HEK293 (cell line): ENCODE measurements at regions not wholly inside any gene's neighbourhood (a gene's known extent, or its start where the extent isn't known, plus 50 kb on each side); places are given as distances from the start of the nearest gene placed in this dataset.

Experiments
- CTCF ChIA-PET: fragments of 350-600 bp; formaldehyde crosslinking; extraction: SDS; loops from one replicate; lab custom pipeline; 2021; ENCODE audit warnings: antibody characterized with exemption; lab: Yijun Ruan, JAX
- POLR2A ChIA-PET: fragments of 300-600 bp; formaldehyde crosslinking; extraction: SDS; loops from one replicate; lab custom pipeline; 2020; ENCODE audit warnings: antibody characterized with exemption, inconsistent platforms; lab: Yijun Ruan, JAX
- H3K27ac ChIP-seq: fragments of 200-500 bp; sonication (Bioruptor generic); 2 replicates; pipeline ENCODE4 v1.5.1; 2014; ENCODE audit warnings: low read depth, low read length, control low read depth, inconsistent platforms; ENCODE audit errors: extremely low read depth
- H3K36me3 ChIP-seq, 2 experiments: fragments of 200-500 bp in 1 of 2; sonication (Bioruptor generic) in 1 of 2; 1 replicate in 1 of 2; 2 replicates in 1 of 2; pipeline ENCODE4 v1.5.1; 2014 to 2017; ENCODE audit warnings: inconsistent platforms in 2 of 2, low read length in 2 of 2; ENCODE audit not compliant: control insufficient read depth in 2 of 2, insufficient read depth in 1 of 2
- H3K4me1 ChIP-seq: fragments of 200-500 bp; sonication (Bioruptor generic); 2 replicates; pipeline ENCODE4 v1.5.1; 2014; ENCODE audit warnings: mild to moderate bottlenecking, low read length, inconsistent platforms; ENCODE audit not compliant: control insufficient read depth, insufficient read depth
- H3K4me3 ChIP-seq: 2 replicates; pipeline ENCODE4 v1.5.1; 2011; ENCODE audit warnings: low read depth, mild to moderate bottlenecking, control low read depth, low read length, moderate library complexity
- H3K9me3 ChIP-seq: fragments of 200-500 bp; sonication (Bioruptor generic); 2 replicates; pipeline ENCODE4 v1.5.1; 2014; ENCODE audit warnings: low read depth, low read length, inconsistent platforms; ENCODE audit not compliant: control insufficient read depth, insufficient read depth
- HOXC10 ChIP-seq: sonication (generic); formaldehyde crosslinking; IDR thresholded peaks from 2 replicates; pipeline ENCODE4 v1.8.1; 2023; ENCODE audit warnings: mild to moderate bottlenecking, missing genetic modification reagents
- OVOL3 ChIP-seq: fragments of 450-650 bp; formaldehyde crosslinking; IDR thresholded peaks from 2 replicates; pipeline ENCODE4 v1.5.1; 2016; ENCODE audit warnings: missing biosample characterization, missing genetic modification characterization
- SCRT2 ChIP-seq: fragments of 450-650 bp; formaldehyde crosslinking; IDR thresholded peaks from 2 replicates; pipeline ENCODE4 v1.5.1; 2016; ENCODE audit warnings: missing biosample characterization, missing genetic modification characterization
- SETDB1 ChIP-seq: IDR thresholded peaks from one replicate; pipeline ENCODE4 v1.6.1; 2017; ENCODE audit warnings: mild to moderate bottlenecking, low read length, moderate library complexity, mixed read lengths; ENCODE audit not compliant: insufficient read length
- WT1 ChIP-seq: fragments of 450-650 bp; formaldehyde crosslinking; IDR thresholded peaks from 2 replicates; pipeline ENCODE4 v1.5.1; 2016; ENCODE audit warnings: missing biosample characterization, missing genetic modification characterization
- YY1 ChIP-seq: fragments of 450-650 bp; formaldehyde crosslinking; IDR thresholded peaks from 2 replicates; pipeline ENCODE4 v1.5.1; 2018; ENCODE audit warnings: missing biosample characterization, missing genetic modification characterization
- ZBTB20 ChIP-seq: fragments of 450-650 bp; formaldehyde crosslinking; IDR thresholded peaks from 2 replicates; pipeline ENCODE4 v1.5.1; 2016; ENCODE audit warnings: missing biosample characterization, missing genetic modification characterization
- ZBTB8A ChIP-seq: fragments of 450-650 bp; formaldehyde crosslinking; IDR thresholded peaks from 2 replicates; pipeline ENCODE4 v1.5.1; 2016; ENCODE audit warnings: missing biosample characterization, missing genetic modification characterization
- ZNF112 ChIP-seq: fragments of 450-650 bp; formaldehyde crosslinking; IDR thresholded peaks from 2 replicates; pipeline ENCODE4 v1.5.0; 2017; ENCODE audit warnings: missing biosample characterization, missing genetic modification characterization
- ZNF155 ChIP-seq: fragments of 450-650 bp; formaldehyde crosslinking; IDR thresholded peaks from 2 replicates; pipeline ENCODE4 v1.5.1; 2016; ENCODE audit warnings: missing biosample characterization, missing genetic modification characterization
- ZNF184 ChIP-seq: fragments of 450-650 bp; IDR thresholded peaks from 2 replicates; pipeline ENCODE4 v1.5.1; 2018; ENCODE audit warnings: missing biosample characterization, mild to moderate bottlenecking, missing genetic modification characterization
- ZNF211 ChIP-seq: fragments of 450-650 bp; formaldehyde crosslinking; IDR thresholded peaks from 2 replicates; pipeline ENCODE4 v1.5.1; 2016; ENCODE audit warnings: low read depth, missing biosample characterization, missing genetic modification characterization
- ZNF335 ChIP-seq: fragments of 450-650 bp; formaldehyde crosslinking; conservative IDR thresholded peaks from 2 replicates; pipeline ENCODE4 v1.5.1; 2016; ENCODE audit warnings: missing biosample characterization, missing genetic modification characterization
- ZNF391 ChIP-seq: fragments of 450-650 bp; formaldehyde crosslinking; IDR thresholded peaks from 2 replicates; pipeline ENCODE4 v1.5.1; 2016; ENCODE audit warnings: low read depth, missing biosample characterization, missing genetic modification characterization, borderline replicate concordance
- ZNF585B ChIP-seq: fragments of 450-650 bp; formaldehyde crosslinking; IDR thresholded peaks from 2 replicates; pipeline ENCODE4 v1.5.1; 2016; ENCODE audit warnings: missing biosample characterization, missing genetic modification characterization
- ZNF610 ChIP-seq: fragments of 450-650 bp; formaldehyde crosslinking; IDR thresholded peaks from 2 replicates; pipeline ENCODE4 v1.5.1; 2016; ENCODE audit warnings: missing biosample characterization, missing genetic modification characterization, borderline replicate concordance
- ZNF658 ChIP-seq: fragments of 450-650 bp; formaldehyde crosslinking; IDR thresholded peaks from 2 replicates; pipeline ENCODE4; 2016; ENCODE audit warnings: missing biosample characterization, missing genetic modification characterization
- ZNF707 ChIP-seq: fragments of 450-650 bp; formaldehyde crosslinking; IDR thresholded peaks from 2 replicates; pipeline ENCODE4 v1.5.1; 2016; ENCODE audit warnings: missing biosample characterization, missing genetic modification characterization
- ZNF837 ChIP-seq: fragments of 450-650 bp; formaldehyde crosslinking; IDR thresholded peaks from 2 replicates; pipeline ENCODE4 v1.5.1; 2016; ENCODE audit warnings: missing biosample characterization, missing genetic modification characterization
- TF ChIP-seq, protein P1 (sequence below): fragments of 450-650 bp; formaldehyde crosslinking; IDR thresholded peaks from 2 replicates; pipeline ENCODE4 v1.5.1; 2016; ENCODE audit warnings: missing biosample characterization, missing genetic modification characterization
- TF ChIP-seq, protein P2 (sequence below): fragments of 450-650 bp; formaldehyde crosslinking; IDR thresholded peaks from 2 replicates; pipeline ENCODE4 v1.5.1; 2017; ENCODE audit warnings: missing biosample characterization, missing genetic modification characterization
- TF ChIP-seq, protein P3 (sequence below): fragments of 450-650 bp; formaldehyde crosslinking; conservative IDR thresholded peaks from 2 replicates; pipeline ENCODE4 v1.5.1; 2016; ENCODE audit warnings: low read depth, missing biosample characterization, missing genetic modification characterization
- TF ChIP-seq, protein P4 (sequence below): fragments of 450-650 bp; formaldehyde crosslinking; IDR thresholded peaks from 2 replicates; pipeline ENCODE4 v1.5.1; 2016; ENCODE audit warnings: missing biosample characterization, missing genetic modification characterization

DNA sequence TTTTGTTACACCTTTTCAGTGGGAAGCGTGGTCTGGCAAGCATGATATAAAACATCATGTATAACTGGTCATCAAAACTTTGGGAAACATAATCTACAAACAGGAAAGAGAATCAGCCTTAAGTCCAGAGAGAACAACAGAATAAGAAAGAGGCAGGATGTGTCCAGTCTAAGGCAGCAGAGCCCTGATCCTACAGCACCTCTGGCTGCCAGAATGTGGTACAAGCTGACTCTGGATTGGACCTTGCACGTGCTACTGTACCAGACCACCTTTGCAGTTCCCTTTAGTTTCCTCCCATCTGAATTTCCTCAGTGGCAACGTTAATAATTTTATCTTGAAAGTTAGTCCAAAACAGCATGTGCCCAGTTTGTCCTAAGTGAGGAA is 824.6 kb upstream of the IGFBP3 start:
- Histone ChIP-seq H3K36me3 (no peaks in the 10 kb centered on the region), H3K4me1 (no peaks in the 10 kb centered on the region; the same call in 1 of the 2 replicates), H3K27ac (no peak overlapping the region), H3K4me3 (no peak overlapping the region), H3K9me3 (no peaks in the 10 kb centered on the region)
- ChIA-PET CTCF (interaction anchor here (0.6 kb wide), 1 partner anchor 1745 kb away, joined by 3 read pairs; no protein-coding TSS in a partner anchor), POLR2A (no interaction called here)
- TF ChIP-seq, protein P1, sequence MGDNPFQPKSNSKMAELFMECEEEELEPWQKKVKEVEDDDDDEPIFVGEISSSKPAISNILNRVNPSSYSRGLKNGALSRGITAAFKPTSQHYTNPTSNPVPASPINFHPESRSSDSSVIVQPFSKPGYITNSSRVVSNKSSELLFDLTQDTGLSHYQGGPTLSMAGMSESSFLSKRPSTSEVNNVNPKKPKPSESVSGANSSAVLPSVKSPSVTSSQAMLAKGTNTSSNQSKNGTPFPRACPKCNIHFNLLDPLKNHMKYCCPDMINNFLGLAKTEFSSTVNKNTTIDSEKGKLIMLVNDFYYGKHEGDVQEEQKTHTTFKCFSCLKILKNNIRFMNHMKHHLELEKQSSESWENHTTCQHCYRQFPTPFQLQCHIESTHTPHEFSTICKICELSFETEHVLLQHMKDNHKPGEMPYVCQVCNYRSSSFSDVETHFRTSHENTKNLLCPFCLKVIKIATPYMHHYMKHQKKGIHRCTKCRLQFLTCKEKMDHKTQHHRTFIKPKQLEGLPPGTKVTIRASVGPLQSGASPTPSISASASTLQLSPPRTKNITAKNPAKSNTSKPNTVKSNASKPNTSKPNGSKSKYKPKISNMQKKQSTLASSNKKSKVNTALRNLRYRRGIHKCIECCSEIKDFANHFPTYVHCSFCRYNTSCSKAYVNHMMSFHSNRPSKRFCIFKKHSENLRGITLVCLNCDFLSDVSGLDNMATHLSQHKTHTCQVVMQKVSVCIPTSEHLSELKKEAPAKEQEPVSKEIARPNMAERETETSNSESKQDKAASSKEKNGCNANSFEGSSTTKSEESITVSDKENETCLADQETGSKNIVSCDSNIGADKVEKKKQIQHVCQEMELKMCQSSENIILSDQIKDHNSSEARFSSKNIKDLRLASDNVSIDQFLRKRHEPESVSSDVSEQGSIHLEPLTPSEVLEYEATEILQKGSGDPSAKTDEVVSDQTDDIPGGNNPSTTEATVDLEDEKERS (tag by site-specific recombination), result no peak
- TF ChIP-seq WT1 (tag by site-specific recombination) (no peak), ZNF658 (no peak), ZBTB8A (tag by site-specific recombination) (no peak), ZNF391 (tag by site-specific recombination) (no peak), ZNF112 (no peak), ZNF837 (no peak), ZBTB20 (tag by site-specific recombination) (no peak), SETDB1 (no peak), OVOL3 (tag by site-specific recombination) (no peak), YY1 (no peak), SCRT2 (tag by site-specific recombination) (no peak), HOXC10 (CRISPR knock-in tag) (no peak), ZNF184 (tag by site-specific recombination) (no peak), ZNF585B (no peak), ZNF335 (tag by site-specific recombination) (no peak)
- TF ChIP-seq, protein P2, sequence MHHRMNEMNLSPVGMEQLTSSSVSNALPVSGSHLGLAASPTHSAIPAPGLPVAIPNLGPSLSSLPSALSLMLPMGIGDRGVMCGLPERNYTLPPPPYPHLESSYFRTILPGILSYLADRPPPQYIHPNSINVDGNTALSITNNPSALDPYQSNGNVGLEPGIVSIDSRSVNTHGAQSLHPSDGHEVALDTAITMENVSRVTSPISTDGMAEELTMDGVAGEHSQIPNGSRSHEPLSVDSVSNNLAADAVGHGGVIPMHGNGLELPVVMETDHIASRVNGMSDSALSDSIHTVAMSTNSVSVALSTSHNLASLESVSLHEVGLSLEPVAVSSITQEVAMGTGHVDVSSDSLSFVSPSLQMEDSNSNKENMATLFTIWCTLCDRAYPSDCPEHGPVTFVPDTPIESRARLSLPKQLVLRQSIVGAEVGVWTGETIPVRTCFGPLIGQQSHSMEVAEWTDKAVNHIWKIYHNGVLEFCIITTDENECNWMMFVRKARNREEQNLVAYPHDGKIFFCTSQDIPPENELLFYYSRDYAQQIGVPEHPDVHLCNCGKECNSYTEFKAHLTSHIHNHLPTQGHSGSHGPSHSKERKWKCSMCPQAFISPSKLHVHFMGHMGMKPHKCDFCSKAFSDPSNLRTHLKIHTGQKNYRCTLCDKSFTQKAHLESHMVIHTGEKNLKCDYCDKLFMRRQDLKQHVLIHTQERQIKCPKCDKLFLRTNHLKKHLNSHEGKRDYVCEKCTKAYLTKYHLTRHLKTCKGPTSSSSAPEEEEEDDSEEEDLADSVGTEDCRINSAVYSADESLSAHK (tag by site-specific recombination), result no peak

DNA sequence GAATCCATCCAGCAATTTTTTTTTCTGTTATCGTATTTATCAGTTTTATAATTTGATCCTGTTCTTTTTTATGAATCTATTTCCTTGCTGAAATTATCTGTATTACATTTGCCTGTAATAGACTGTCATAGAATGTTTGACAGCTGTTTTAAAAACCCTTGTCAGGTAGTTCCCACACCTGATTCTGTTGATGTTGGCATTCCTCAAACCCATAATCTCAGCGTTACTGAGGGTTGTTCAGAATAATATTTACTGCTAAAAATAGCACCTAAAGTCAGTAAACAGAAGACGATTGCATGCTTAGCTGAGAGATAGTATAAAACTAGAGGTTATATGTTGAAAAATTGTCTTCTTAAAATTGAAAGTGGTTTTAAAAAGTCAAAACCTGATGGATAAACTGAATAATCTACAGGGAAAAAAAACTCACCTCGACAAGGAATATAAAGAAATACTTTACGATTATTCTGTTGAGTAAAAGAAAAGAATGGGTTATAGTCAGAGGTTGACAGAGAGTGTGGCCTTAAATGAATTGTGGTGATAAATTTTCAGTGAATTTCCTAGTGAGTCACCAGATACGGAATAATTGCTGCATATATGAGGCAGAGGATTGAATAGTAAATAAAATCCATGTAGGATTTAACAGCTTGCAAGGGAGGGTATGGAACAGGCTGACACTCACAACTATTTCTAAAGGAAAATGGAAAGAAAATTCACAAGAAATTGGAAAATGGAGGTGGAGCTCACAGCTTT is 824.1 kb upstream of the IGFBP3 start:
- no peaks in the 10 kb centered on the region for H3K9me3 ChIP-seq
- H3K4me3 ChIP-seq, result no peak overlapping the region
- H3K36me3 ChIP-seq, result no peaks in the 10 kb centered on the region
- CTCF ChIA-PET, result interaction anchor here (0.5 to 0.7 kb wide), 4 partner anchors 342 to 1744 kb away, joined by 3 to 5 read pairs (median 3); no protein-coding TSS in a partner anchor
- no peaks in the 10 kb centered on the region; the same call in 1 of the 2 replicates for H3K4me1 ChIP-seq
- no peak overlapping the region for H3K27ac ChIP-seq
- POLR2A ChIA-PET, result no interaction called here
- no peak for TF ChIP-seq ZNF610 (tag by site-specific recombination)
- TF ChIP-seq ZNF211, result no peak
- TF ChIP-seq, protein P3, sequence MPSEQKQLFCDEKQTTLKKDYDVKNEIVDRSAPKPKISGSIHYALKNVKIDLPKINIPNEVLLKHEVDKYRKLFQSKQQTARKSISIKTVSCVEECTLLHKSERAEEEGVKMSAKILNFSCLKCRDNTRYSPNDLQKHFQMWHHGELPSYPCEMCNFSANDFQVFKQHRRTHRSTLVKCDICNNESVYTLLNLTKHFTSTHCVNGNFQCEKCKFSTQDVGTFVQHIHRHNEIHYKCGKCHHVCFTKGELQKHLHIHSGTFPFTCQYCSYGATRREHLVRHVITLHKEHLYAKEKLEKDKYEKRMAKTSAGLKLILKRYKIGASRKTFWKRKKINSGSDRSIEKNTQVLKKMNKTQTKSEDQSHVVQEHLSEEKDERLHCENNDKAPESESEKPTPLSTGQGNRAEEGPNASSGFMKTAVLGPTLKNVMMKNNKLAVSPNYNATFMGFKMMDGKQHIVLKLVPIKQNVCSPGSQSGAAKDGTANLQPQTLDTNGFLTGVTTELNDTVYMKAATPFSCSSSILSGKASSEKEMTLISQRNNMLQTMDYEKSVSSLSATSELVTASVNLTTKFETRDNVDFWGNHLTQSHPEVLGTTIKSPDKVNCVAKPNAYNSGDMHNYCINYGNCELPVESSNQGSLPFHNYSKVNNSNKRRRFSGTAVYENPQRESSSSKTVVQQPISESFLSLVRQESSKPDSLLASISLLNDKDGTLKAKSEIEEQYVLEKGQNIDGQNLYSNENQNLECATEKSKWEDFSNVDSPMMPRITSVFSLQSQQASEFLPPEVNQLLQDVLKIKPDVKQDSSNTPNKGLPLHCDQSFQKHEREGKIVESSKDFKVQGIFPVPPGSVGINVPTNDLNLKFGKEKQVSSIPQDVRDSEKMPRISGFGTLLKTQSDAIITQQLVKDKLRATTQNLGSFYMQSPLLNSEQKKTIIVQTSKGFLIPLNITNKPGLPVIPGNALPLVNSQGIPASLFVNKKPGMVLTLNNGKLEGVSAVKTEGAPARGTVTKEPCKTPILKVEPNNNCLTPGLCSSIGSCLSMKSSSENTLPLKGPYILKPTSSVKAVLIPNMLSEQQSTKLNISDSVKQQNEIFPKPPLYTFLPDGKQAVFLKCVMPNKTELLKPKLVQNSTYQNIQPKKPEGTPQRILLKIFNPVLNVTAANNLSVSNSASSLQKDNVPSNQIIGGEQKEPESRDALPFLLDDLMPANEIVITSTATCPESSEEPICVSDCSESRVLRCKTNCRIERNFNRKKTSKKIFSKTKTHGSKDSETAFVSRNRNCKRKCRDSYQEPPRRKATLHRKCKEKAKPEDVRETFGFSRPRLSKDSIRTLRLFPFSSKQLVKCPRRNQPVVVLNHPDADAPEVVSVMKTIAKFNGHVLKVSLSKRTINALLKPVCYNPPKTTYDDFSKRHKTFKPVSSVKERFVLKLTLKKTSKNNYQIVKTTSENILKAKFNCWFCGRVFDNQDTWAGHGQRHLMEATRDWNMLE (tag by site-specific recombination), result no peak
- TF ChIP-seq, protein P4, sequence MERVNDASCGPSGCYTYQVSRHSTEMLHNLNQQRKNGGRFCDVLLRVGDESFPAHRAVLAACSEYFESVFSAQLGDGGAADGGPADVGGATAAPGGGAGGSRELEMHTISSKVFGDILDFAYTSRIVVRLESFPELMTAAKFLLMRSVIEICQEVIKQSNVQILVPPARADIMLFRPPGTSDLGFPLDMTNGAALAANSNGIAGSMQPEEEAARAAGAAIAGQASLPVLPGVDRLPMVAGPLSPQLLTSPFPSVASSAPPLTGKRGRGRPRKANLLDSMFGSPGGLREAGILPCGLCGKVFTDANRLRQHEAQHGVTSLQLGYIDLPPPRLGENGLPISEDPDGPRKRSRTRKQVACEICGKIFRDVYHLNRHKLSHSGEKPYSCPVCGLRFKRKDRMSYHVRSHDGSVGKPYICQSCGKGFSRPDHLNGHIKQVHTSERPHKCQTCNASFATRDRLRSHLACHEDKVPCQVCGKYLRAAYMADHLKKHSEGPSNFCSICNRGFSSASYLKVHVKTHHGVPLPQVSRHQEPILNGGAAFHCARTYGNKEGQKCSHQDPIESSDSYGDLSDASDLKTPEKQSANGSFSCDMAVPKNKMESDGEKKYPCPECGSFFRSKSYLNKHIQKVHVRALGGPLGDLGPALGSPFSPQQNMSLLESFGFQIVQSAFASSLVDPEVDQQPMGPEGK (tag by site-specific recombination), result no peak
- no peak for TF ChIP-seq ZNF155 (tag by site-specific recombination)
- no peak for TF ChIP-seq ZNF707 (tag by site-specific recombination)
